NB4 (cell line): ENCODE measurements at regions not wholly inside any gene's neighbourhood (a gene's known extent, or its start where the extent isn't known, plus 50 kb on each side); places are given as distances from the start of the nearest gene placed in this dataset.

Source experiments
- DNase-seq: peaks from one replicate; pipeline ENCODE4 v3.0.0; 2010; ENCODE audit warnings: low read depth
- H3K4me3 ChIP-seq: one replicate; pipeline ENCODE4 v1.5.1; 2011; ENCODE audit warnings: mild to moderate bottlenecking, low read depth, low read length, moderate library complexity
- CTCF ChIP-seq: IDR thresholded peaks from one replicate; pipeline ENCODE4 v1.5.1; 2012; ENCODE audit warnings: low read depth, low read length
- MAX ChIP-seq: IDR thresholded peaks from 2 replicates; pipeline ENCODE4 v1.6.1; 2011; ENCODE audit warnings: low read depth, low read length
- MYC ChIP-seq: IDR thresholded peaks from 2 replicates; pipeline ENCODE4 v1.6.1; 2011; ENCODE audit warnings: low read depth, low read length
- POLR2A ChIP-seq: IDR thresholded peaks from 2 replicates; pipeline ENCODE4 v1.6.1; 2011; ENCODE audit warnings: mild to moderate bottlenecking; ENCODE audit not compliant: insufficient read length; ENCODE audit errors: extremely low read depth

- TF ChIP-seq CTCF (no peak), MYC (no peak), MAX (no peak), POLR2A (no peak)
- no peak for DNase-seq
- H3K4me3 ChIP-seq = no peak overlapping the region
Observed at GRCh38 chr16:22677024-22677830, 136.7 kb upstream of the HS3ST2 start.

- H3K4me3 ChIP-seq = no peak overlapping the region
- TF ChIP-seq MAX (no peak), POLR2A (no peak), CTCF (no peak), MYC (no peak)
- no peak for DNase-seq
Observed at GRCh38 chr16:22678311-22678710, 135.7 kb upstream of the HS3ST2 start.

- TF ChIP-seq POLR2A (no peak), CTCF (no peak), MYC (no peak), MAX (no peak)
- no peak overlapping the region for H3K4me3 ChIP-seq
- DNase-seq = no peak
Observed at GRCh38 chr16:22681554-22682291, 132.2 kb upstream of the HS3ST2 start.

GRCh38 chr16:22683258-22683657 is 130.7 kb upstream of the HS3ST2 start:
- no peak overlapping the region for H3K4me3 ChIP-seq
- TF ChIP-seq POLR2A = no peak
- no peak for TF ChIP-seq MYC
- TF ChIP-seq MAX = no peak
- no peak for TF ChIP-seq CTCF
- DNase-seq = no peak

GRCh38 chr16:22683730-22684573 is 130.0 kb upstream of the HS3ST2 start:
- TF ChIP-seq MYC (no peak), CTCF (no peak), POLR2A (no peak), MAX (no peak)
- H3K4me3 ChIP-seq = no peak overlapping the region
- no peak for DNase-seq
